HG02642 (cell line): ENCODE measurements at regions not wholly inside any gene's neighbourhood (a gene's known extent, or its start where the extent isn't known, plus 50 kb on each side); places are given as distances from the start of the nearest gene placed in this dataset.

ENCODE experiments used
- ATAC-seq: cut with Tn5 transposase; IDR thresholded peaks from one replicate; pipeline ENCODE4 v1.9.1; 2021; ENCODE audit warnings: mild to moderate bottlenecking; ENCODE audit not compliant: unreplicated experiment, poor library complexity

- ATAC-seq: no peak
Observed at GRCh38 chr13:40252676-40253075, 413.8 kb downstream of the FOXO1 start.

- no peak for ATAC-seq
Observed at GRCh38 chr13:40254394-40254793, 412.0 kb downstream of the FOXO1 start.

- ATAC-seq: no peak
Observed at GRCh38 chr13:40255551-40255950, 410.9 kb downstream of the FOXO1 start.

GRCh38 chr13:40259899-40260298 is 406.5 kb downstream of the FOXO1 start:
- no peak for ATAC-seq

GRCh38 chr13:40261336-40261735 is 405.1 kb downstream of the FOXO1 start:
- no peak for ATAC-seq

GRCh38 chr13:40261947-40262346 is 404.5 kb downstream of the FOXO1 start:
- ATAC-seq: no peak

GRCh38 chr13:40269086-40269485 is 397.4 kb downstream of the FOXO1 start:
- no peak for ATAC-seq

GRCh38 chr13:40270726-40271125 is 395.7 kb downstream of the FOXO1 start:
- no peak for ATAC-seq

- ATAC-seq: no peak
Observed at GRCh38 chr13:40271271-40271885, 395.1 kb downstream of the FOXO1 start.

- no peak for ATAC-seq
Observed at GRCh38 chr13:40271931-40272775, 394.3 kb downstream of the FOXO1 start.

- ATAC-seq: no peak
Observed at GRCh38 chr13:40272776-40273139, 393.7 kb downstream of the FOXO1 start.

- ATAC-seq: no peak
Observed at GRCh38 chr13:40273253-40274025, 393.0 kb downstream of the FOXO1 start.

GRCh38 chr13:40274103-40274502 is 392.3 kb downstream of the FOXO1 start:
- no peak for ATAC-seq

GRCh38 chr13:40275155-40275554 is 391.3 kb downstream of the FOXO1 start:
- no peak for ATAC-seq

GRCh38 chr13:40275636-40276035 is 390.8 kb downstream of the FOXO1 start:
- no peak for ATAC-seq

GRCh38 chr13:40283666-40284065 is 382.8 kb downstream of the FOXO1 start:
- ATAC-seq: no peak

- no peak for ATAC-seq
Observed at GRCh38 chr13:40285634-40286033, 380.8 kb downstream of the FOXO1 start.

GRCh38 chr13:40287428-40287827 is 379.0 kb downstream of the FOXO1 start:
- no peak for ATAC-seq

- no peak for ATAC-seq
Observed at GRCh38 chr13:40288259-40288658, 378.2 kb downstream of the FOXO1 start.

GRCh38 chr13:40290758-40291157 is 375.7 kb downstream of the FOXO1 start:
- ATAC-seq: no peak

GRCh38 chr13:40292108-40292507 is 374.3 kb downstream of the FOXO1 start:
- ATAC-seq: no peak
